GM12878 (cell line): ENCODE measurements at regions not wholly inside any gene's neighbourhood (a gene's known extent, or its start where the extent isn't known, plus 50 kb on each side); places are given as distances from the start of the nearest gene placed in this dataset.

Experiments used
- ATAC-seq: fragments of 200-7000 bp; cut with Tn5 transposase; 3 replicates; pipeline ENCODE4 v1.9.1; 2020; ENCODE audit warnings: mild to moderate bottlenecking, moderate library complexity
- BruUV-seq: library from RNA; stranded (reverse); fragments of 400-500 nt; replicated peaks from 2 replicates; lab custom pipeline; 2021; lab: Mats Ljungman, UMichigan
- CTCF ChIA-PET: fragments of 300-600 bp; sonication (Branson Sonifier 250); formaldehyde crosslinking; extraction: SDS; loops from one replicate; lab custom pipeline; 2021; ENCODE audit warnings: inconsistent platforms; lab: Yijun Ruan, JAX
- POLR2A ChIA-PET: fragments of 350-600 bp; formaldehyde crosslinking; extraction: SDS; loops from one replicate; lab custom pipeline; 2021; ENCODE audit warnings: inconsistent platforms; lab: Charles Lee
- RAD21 ChIA-PET: fragments of 300-600 bp; sonication (Branson Sonifier 250); formaldehyde crosslinking; loops from one replicate; lab custom pipeline; 2023; ENCODE audit warnings: antibody characterized with exemption; ENCODE audit not compliant: unreplicated experiment; lab: Charles Lee
- SMC1A ChIA-PET: fragments of 300-600 bp; sonication (Branson Sonifier 250); formaldehyde crosslinking; loops from one replicate; lab custom pipeline; 2023; ENCODE audit not compliant: unreplicated experiment, uncharacterized antibody; lab: Charles Lee
- DNase-seq: peaks from one replicate; pipeline ENCODE4 v3.0.0-alpha.2; 2011; ENCODE audit warnings: low read depth, low spot score
- FAIRE-seq: peaks from 3 replicates; lab custom pipeline; 2011; peaks lifted over from hg19 to GRCh38; lab: Jason Lieb, UNC
- H2AFZ ChIP-seq: 2 replicates; pipeline ENCODE4 v1.6.0; 2011; ENCODE audit warnings: low read depth, low read length, control low read depth; ENCODE audit not compliant: control insufficient read depth
- H3K27ac ChIP-seq: 2 replicates; pipeline ENCODE4 v1.5.1; 2011; ENCODE audit warnings: control low read depth; ENCODE audit not compliant: control insufficient read depth, insufficient read depth
- H3K27me3 ChIP-seq, 2 experiments: replicated peaks in 1 of 2; 2 replicates each; pipeline versions ENCODE4 v1.6.0 to v1.6.1; 2011; ENCODE audit warnings: low read length in 1 of 2; ENCODE audit not compliant: control insufficient read depth in 2 of 2, insufficient read depth in 2 of 2
- H3K36me3 ChIP-seq, 2 experiments: 2 replicates each; pipeline ENCODE4 v1.5.1; 2011; ENCODE audit warnings: low read length in 1 of 2; ENCODE audit not compliant: control insufficient read depth in 2 of 2, insufficient read depth in 2 of 2
- H3K4me1 ChIP-seq: 2 replicates; pipeline ENCODE4 v1.6.1; 2011; ENCODE audit warnings: mild to moderate bottlenecking, low read length, moderate library complexity, mixed read lengths; ENCODE audit not compliant: control insufficient read depth, insufficient read depth
- H3K4me2 ChIP-seq: 2 replicates; pipeline ENCODE4 v1.6.0; 2011; ENCODE audit warnings: control low read depth; ENCODE audit not compliant: control insufficient read depth, insufficient read depth
- H3K4me3 ChIP-seq: fragments of 200-600 bp; sonication (generic); 2 replicates; pipeline ENCODE4 v1.5.1; 2016
- H3K79me2 ChIP-seq: 2 replicates; pipeline ENCODE4 v1.6.0; 2011; ENCODE audit warnings: low read length; ENCODE audit not compliant: control insufficient read depth, insufficient read depth
- H3K9ac ChIP-seq: 2 replicates; pipeline ENCODE4 v1.8.0; 2011; ENCODE audit warnings: low read length, control low read depth, mixed read lengths; ENCODE audit not compliant: control insufficient read depth, insufficient read depth
- H3K9me3 ChIP-seq: replicated peaks from 3 replicates; pipeline ENCODE4 v1.5.1; 2011; ENCODE audit warnings: mild to moderate bottlenecking, low read length; ENCODE audit not compliant: control insufficient read depth, insufficient read depth
- H4K20me1 ChIP-seq: 2 replicates; pipeline ENCODE4 v1.6.0; 2011; ENCODE audit not compliant: control insufficient read depth, insufficient read depth
- ATF2 ChIP-seq: IDR thresholded peaks from 2 replicates; pipeline ENCODE4 v1.6.1; 2012; ENCODE audit warnings: low read length, inconsistent platforms
- CBFB ChIP-seq: IDR thresholded peaks from 2 replicates; pipeline ENCODE4 v1.6.1; 2016; ENCODE audit warnings: antibody characterized with exemption, low read depth
- CBX3 ChIP-seq: fragments of 200-600 bp; sonication (generic); IDR thresholded peaks from 2 replicates; pipeline ENCODE4 v1.6.1; 2016; ENCODE audit warnings: low read depth, borderline replicate concordance
- HDAC2 ChIP-seq: fragments of 200-600 bp; sonication (generic); IDR thresholded peaks from 2 replicates; pipeline ENCODE4 v1.6.1; 2017
- HDAC6 ChIP-seq: fragments of 200-600 bp; sonication (generic); IDR thresholded peaks from one replicate; pipeline ENCODE4 v1.8.0; 2017; ENCODE audit warnings: antibody characterized with exemption; ENCODE audit not compliant: unreplicated experiment
- KLF5 ChIP-seq: fragments of 450-650 bp; IDR thresholded peaks from 2 replicates; pipeline ENCODE4 v1.6.1; 2014; ENCODE audit warnings: mild to moderate bottlenecking; ENCODE audit not compliant: partially characterized antibody
- NFIC ChIP-seq: IDR thresholded peaks from 2 replicates; pipeline ENCODE4 v1.6.1; 2012; ENCODE audit warnings: low read depth, mild to moderate bottlenecking, inconsistent platforms, low read length, moderate library complexity
- NR2C1 ChIP-seq: fragments of 450-650 bp; IDR thresholded peaks from 2 replicates; pipeline ENCODE4 v1.6.1; 2017; ENCODE audit warnings: antibody characterized with exemption, mild to moderate bottlenecking, moderate library complexity
- POLR2A ChIP-seq: IDR thresholded peaks from 2 replicates; pipeline ENCODE4 v1.6.1; 2011; ENCODE audit warnings: low read depth, mild to moderate bottlenecking, low read length
- PRDM15 ChIP-seq: fragments of 450-650 bp; formaldehyde crosslinking; IDR thresholded peaks from 2 replicates; pipeline ENCODE4 v1.4.0; 2020; ENCODE audit warnings: mild to moderate bottlenecking, moderate library complexity
- SIN3A ChIP-seq: IDR thresholded peaks from 2 replicates; pipeline ENCODE4 v1.6.1; 2012; ENCODE audit warnings: low read depth, low read length, improper control_type of control experiment
- SUPT20H ChIP-seq: IDR thresholded peaks from 2 replicates; pipeline ENCODE4 v1.6.1; 2011; ENCODE audit warnings: low read depth, mild to moderate bottlenecking, low read length, moderate library complexity, borderline replicate concordance; ENCODE audit not compliant: control insufficient read depth
- ZBED1 ChIP-seq: IDR thresholded peaks from 2 replicates; pipeline ENCODE4 v1.6.1; 2016; ENCODE audit warnings: borderline replicate concordance
- WGBS: methylation state at CpG from one replicate; pipeline ENCODE4 v1.1.6; 2016; ENCODE audit warnings: low lambda C conversion rate; ENCODE audit not compliant: insufficient replicate concordance, insufficient coverage; ENCODE audit errors: missing lambda C conversion rate; 5-methylcytosine and 5-hydroxymethylcytosine counted together
- in situ Hi-C: fragments of 300-500 bp; cut with MboI; formaldehyde crosslinking; loops from 9 replicates; pipeline ENCODE4 v1.14.3; 2018; ENCODE audit warnings: mixed read lengths
- intact Hi-C: fragments of 100-400 bp; cut with micrococcal nuclease; formaldehyde crosslinking; loops from one replicate; pipeline ENCODE4 v1.14.2; 2022; ENCODE audit not compliant: unreplicated experiment
- TF ChIP-seq, protein P1 (sequence below): fragments of 450-650 bp; IDR thresholded peaks from 2 replicates; pipeline ENCODE4 v1.6.1; 2017; ENCODE audit warnings: mild to moderate bottlenecking, low read depth, inconsistent platforms; ENCODE audit not compliant: poor library complexity, severe bottlenecking

- Histone ChIP-seq H3K4me1 (no peaks in the 10 kb centered on the region), H3K27ac (no peak overlapping the region), H3K9ac (no peak overlapping the region), H3K27me3 (no peaks in the 10 kb centered on the region), H3K4me3 (no peak overlapping the region), H3K79me2 (no peaks in the 10 kb centered on the region), H3K9me3 (no peaks in the 10 kb centered on the region), H4K20me1 (no peaks in the 10 kb centered on the region), H3K4me2 (no peak overlapping the region), H3K36me3 (no peaks in the 10 kb centered on the region), H2AFZ (no peak overlapping the region)
- WGBS = 41% methylated on average over 2 of the region's 2 CpGs
- DNase-seq = no peak
- ChIA-PET RAD21 (no interaction called here), CTCF (no interaction called here), POLR2A (no interaction called here), SMC1A (no interaction called here)
- TF ChIP-seq NFIC (no peak), HDAC2 (no peak), POLR2A (no peak), KLF5 (no peak), CBX3 (no peak)
- ATAC-seq = no peak
- BruUV-seq = no TSS peak
- intact Hi-C loops = no loop called here
- in situ Hi-C loops = no loop called here
- FAIRE-seq = no peak
Measured at GRCh38 chr16:52016387-52016786, 530.6 kb downstream of the TOX3 start.

DNA sequence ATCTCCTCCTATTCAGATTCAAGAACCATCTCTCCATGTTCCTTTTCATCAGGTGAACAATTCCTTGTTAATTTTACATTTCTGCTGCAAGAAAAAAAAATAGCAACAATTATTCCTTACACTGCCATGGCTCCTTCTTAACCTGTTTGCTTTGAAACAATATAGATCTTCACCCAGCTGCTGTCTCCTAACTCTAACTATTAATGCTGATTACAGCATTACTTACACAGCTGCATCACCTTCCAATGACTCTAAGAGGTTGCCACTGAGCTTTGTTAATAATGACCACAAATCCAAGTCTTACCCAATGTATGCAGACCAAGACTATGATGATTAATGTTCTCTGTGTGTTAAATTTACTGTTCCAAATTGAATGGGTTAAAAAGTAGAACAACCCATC lies 541.4 kb downstream of the TOX3 start:
- H3K4me2 ChIP-seq = no peak overlapping the region
- H3K9ac ChIP-seq = no peak overlapping the region
- intact Hi-C loops (no loop called here), in situ Hi-C loops (no loop called here)
- ChIA-PET POLR2A (no interaction called here), SMC1A (no interaction called here), RAD21 (no interaction called here), CTCF (no interaction called here)
- no peaks in the 10 kb centered on the region for H3K79me2 ChIP-seq
- H3K4me3 ChIP-seq = no peak overlapping the region
- no peaks in the 10 kb centered on the region for H3K36me3 ChIP-seq
- no peaks in the 10 kb centered on the region for H3K4me1 ChIP-seq
- no peaks in the 10 kb centered on the region for H3K9me3 ChIP-seq
- H3K27me3 ChIP-seq = no peaks in the 10 kb centered on the region
- H3K27ac ChIP-seq = no peak overlapping the region
- DNase-seq (no peak), ATAC-seq (no peak), FAIRE-seq (no peak)
- H4K20me1 ChIP-seq = no peaks in the 10 kb centered on the region
- BruUV-seq = no TSS peak
- no peak overlapping the region for H2AFZ ChIP-seq
- TF ChIP-seq KLF5 (no peak), SIN3A (no peak), HDAC6 (no peak), CBFB (no peak), ATF2 (no peak), SUPT20H (no peak), PRDM15 (CRISPR knock-in tag) (no peak), NR2C1 (no peak), ZBED1 (no peak)
- TF ChIP-seq, protein P1, sequence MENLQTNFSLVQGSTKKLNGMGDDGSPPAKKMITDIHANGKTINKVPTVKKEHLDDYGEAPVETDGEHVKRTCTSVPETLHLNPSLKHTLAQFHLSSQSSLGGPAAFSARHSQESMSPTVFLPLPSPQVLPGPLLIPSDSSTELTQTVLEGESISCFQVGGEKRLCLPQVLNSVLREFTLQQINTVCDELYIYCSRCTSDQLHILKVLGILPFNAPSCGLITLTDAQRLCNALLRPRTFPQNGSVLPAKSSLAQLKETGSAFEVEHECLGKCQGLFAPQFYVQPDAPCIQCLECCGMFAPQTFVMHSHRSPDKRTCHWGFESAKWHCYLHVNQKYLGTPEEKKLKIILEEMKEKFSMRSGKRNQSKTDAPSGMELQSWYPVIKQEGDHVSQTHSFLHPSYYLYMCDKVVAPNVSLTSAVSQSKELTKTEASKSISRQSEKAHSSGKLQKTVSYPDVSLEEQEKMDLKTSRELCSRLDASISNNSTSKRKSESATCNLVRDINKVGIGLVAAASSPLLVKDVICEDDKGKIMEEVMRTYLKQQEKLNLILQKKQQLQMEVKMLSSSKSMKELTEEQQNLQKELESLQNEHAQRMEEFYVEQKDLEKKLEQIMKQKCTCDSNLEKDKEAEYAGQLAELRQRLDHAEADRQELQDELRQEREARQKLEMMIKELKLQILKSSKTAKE = no peak
